A549 (cell line): ENCODE measurements at regions not wholly inside any gene's neighbourhood (a gene's known extent, or its start where the extent isn't known, plus 50 kb on each side); places are given as distances from the start of the nearest gene placed in this dataset.

Experiments used
- ATAC-seq, 2 experiments: fragments of 200-7000 bp in 1 of 2; fragments of >200 bp in 1 of 2; cut with Nextera tagmentation in 1 of 2; cut with Tn5 transposase in 1 of 2; 3 replicates each; pipeline versions ENCODE4 v1.8.0 to v1.9.1; 2018 to 2020; ENCODE audit warnings: mild to moderate bottlenecking in 1 of 2, moderate library complexity in 1 of 2
- CTCF ChIA-PET: fragments of 300-600 bp; sonication (Branson Sonifier 250); formaldehyde crosslinking; extraction: SDS; loops from one replicate; lab custom pipeline; 2021; ENCODE audit warnings: antibody characterized with exemption, inconsistent platforms; lab: Yijun Ruan, JAX
- POLR2A ChIA-PET: fragments of 350-600 bp; formaldehyde crosslinking; extraction: SDS; loops from one replicate; lab custom pipeline; 2021; ENCODE audit warnings: antibody characterized with exemption, inconsistent platforms; lab: Yijun Ruan, JAX
- DNase-seq, 2 experiments: peaks; one replicate each; pipeline versions ENCODE4 v3.0.0 to v3.0.0-alpha.2; 2011 to 2016; ENCODE audit warnings: low read depth in 1 of 2, low spot score in 1 of 2
- FAIRE-seq: peaks from 2 replicates; lab custom pipeline; 2011; peaks lifted over from hg19 to GRCh38; lab: Jason Lieb, UNC
- H3K27ac ChIP-seq, 2 experiments: fragments of >200 bp; sonication (Bioruptor Twin); formaldehyde crosslinking; 3 replicates each; pipeline ENCODE4 v1.5.1; 2016 to 2017
- H3K4me1 ChIP-seq: fragments of >200 bp; sonication (Bioruptor Twin); formaldehyde crosslinking; 3 replicates; pipeline ENCODE4 v1.6.1; 2016
- H3K4me2 ChIP-seq: fragments of >200 bp; sonication (Bioruptor Twin); formaldehyde crosslinking; 3 replicates; pipeline ENCODE4 v1.6.1; 2016
- H3K4me3 ChIP-seq: fragments of >200 bp; sonication (Bioruptor Twin); formaldehyde crosslinking; 3 replicates; pipeline ENCODE4 v1.5.1; 2016
- H3K9me3 ChIP-seq: fragments of >200 bp; sonication (Bioruptor Twin); formaldehyde crosslinking; 3 replicates; pipeline ENCODE4 v1.6.1; 2016
- ATOH8 ChIP-seq: fragments of 250-450 bp; sonication (Bioruptor Pico); IDR thresholded peaks from 2 replicates; pipeline ENCODE4 v1.5.0; 2020; ENCODE audit warnings: low read depth, mild to moderate bottlenecking, moderate library complexity
- CBX8 ChIP-seq: fragments of 200-600 bp; sonication (generic); IDR thresholded peaks from 2 replicates; pipeline ENCODE4 v1.6.1; 2016
- CEBPB ChIP-seq, 2 experiments: fragments of >200 bp in 1 of 2; sonication (Bioruptor Twin) in 1 of 2; formaldehyde crosslinking in 1 of 2; IDR thresholded peaks; 2 replicates each; pipeline ENCODE4 v1.6.1; 2012 to 2016
- CHD2 ChIP-seq: fragments of 150-350 bp; IDR thresholded peaks from 2 replicates; pipeline ENCODE4 v1.6.1; 2014; ENCODE audit warnings: low read length; ENCODE audit not compliant: partially characterized antibody
- CHD4 ChIP-seq: fragments of 200-600 bp; sonication (generic); IDR thresholded peaks from 2 replicates; pipeline ENCODE4 v1.6.1; 2016; ENCODE audit warnings: antibody characterized with exemption, mild to moderate bottlenecking, borderline replicate concordance
- E2F6 ChIP-seq: IDR thresholded peaks from 2 replicates; pipeline ENCODE4 v1.6.1; 2012; ENCODE audit warnings: low read depth, borderline replicate concordance
- EHMT2 ChIP-seq: fragments of 200-600 bp; sonication (generic); IDR thresholded peaks from 2 replicates; pipeline ENCODE4 v1.6.1; 2016; ENCODE audit warnings: antibody characterized with exemption, low read depth, mild to moderate bottlenecking, moderate library complexity
- ELK1 ChIP-seq: fragments of 150-350 bp; IDR thresholded peaks from 2 replicates; pipeline ENCODE4 v1.6.1; 2014; ENCODE audit warnings: low read depth, mild to moderate bottlenecking, low read length
- EP300 ChIP-seq, 2 experiments: fragments of >200 bp; sonication (Bioruptor Twin); formaldehyde crosslinking; IDR thresholded peaks; 2 replicates in 1 of 2; 3 replicates in 1 of 2; pipeline ENCODE4 v1.6.1; 2016 to 2017
- ESRRA ChIP-seq: fragments of 150-350 bp; IDR thresholded peaks from 2 replicates; pipeline ENCODE4 v1.6.1; 2014; ENCODE audit warnings: mild to moderate bottlenecking, low read length, borderline replicate concordance
- FOSB ChIP-seq: fragments of 250-450 bp; sonication (Bioruptor Pico); IDR thresholded peaks from 2 replicates; pipeline ENCODE4 v1.5.0; 2020; ENCODE audit warnings: mild to moderate bottlenecking, moderate library complexity
- GATA3 ChIP-seq: IDR thresholded peaks from 2 replicates; pipeline ENCODE4 v1.6.1; 2012; ENCODE audit warnings: borderline replicate concordance
- HDAC2 ChIP-seq: fragments of 200-600 bp; sonication (generic); IDR thresholded peaks from 2 replicates; pipeline ENCODE4 v1.6.1; 2016
- HES2 ChIP-seq: fragments of >200 bp; sonication (Bioruptor Twin); formaldehyde crosslinking; IDR thresholded peaks from 2 replicates; pipeline ENCODE4 v1.6.1; 2016
- HOXB5 ChIP-seq: fragments of 250-450 bp; sonication (Bioruptor Pico); IDR thresholded peaks from 2 replicates; pipeline ENCODE4 v1.5.0; 2020; ENCODE audit warnings: mild to moderate bottlenecking, moderate library complexity
- JUN ChIP-seq, 2 experiments: fragments of >200 bp; sonication (Bioruptor Twin); formaldehyde crosslinking; IDR thresholded peaks; 2 replicates in 1 of 2; 3 replicates in 1 of 2; pipeline ENCODE4 v1.6.1; 2016 to 2017
- KDM1A ChIP-seq: fragments of 200-600 bp; sonication (generic); IDR thresholded peaks from 2 replicates; pipeline ENCODE4 v1.6.1; 2016; ENCODE audit warnings: low read depth, mild to moderate bottlenecking
- MYC ChIP-seq: IDR thresholded peaks from 2 replicates; pipeline ENCODE4 v1.6.1; 2012; ENCODE audit warnings: mild to moderate bottlenecking, inconsistent platforms, low read length, improper control_type of control experiment, borderline replicate concordance
- NR3C1 ChIP-seq: fragments of >200 bp; sonication (Bioruptor Twin); formaldehyde crosslinking; IDR thresholded peaks from 3 replicates; pipeline ENCODE4 v1.6.1; 2017
- PBX3 ChIP-seq: IDR thresholded peaks from 2 replicates; pipeline ENCODE4 v1.6.1; 2012
- POLR2AphosphoS2 ChIP-seq: conservative IDR thresholded peaks from 2 replicates; pipeline ENCODE4 v1.6.1; 2012; ENCODE audit warnings: low read length, improper control_type of control experiment, inconsistent platforms
- RCOR1 ChIP-seq: fragments of 150-350 bp; IDR thresholded peaks from 2 replicates; pipeline ENCODE4 v1.6.1; 2014; ENCODE audit warnings: antibody characterized with exemption, low read length, low read depth
- REST ChIP-seq: fragments of 200-600 bp; sonication (generic); IDR thresholded peaks from 2 replicates; pipeline ENCODE4 v1.6.1; 2016; ENCODE audit warnings: antibody characterized with exemption, mild to moderate bottlenecking, moderate library complexity
- RFX5 ChIP-seq: fragments of 450-650 bp; IDR thresholded peaks from 2 replicates; pipeline ENCODE4 v1.7.1; 2014; ENCODE audit warnings: antibody characterized with exemption, mild to moderate bottlenecking, moderate library complexity
- ZFP36 ChIP-seq: fragments of 450-650 bp; IDR thresholded peaks from 2 replicates; pipeline ENCODE4 v1.6.1; 2014; ENCODE audit warnings: borderline replicate concordance; ENCODE audit not compliant: partially characterized antibody
- ZNF302 ChIP-seq: fragments of 250-450 bp; sonication (Bioruptor Pico); IDR thresholded peaks from 2 replicates; pipeline ENCODE4 v1.9.0; 2021; ENCODE audit warnings: inconsistent platforms, mild to moderate bottlenecking, moderate library complexity
- WGBS: methylation state at CpG from one replicate; pipeline ENCODE4 v1.1.6; 2017; ENCODE audit errors: missing lambda C conversion rate; 5-methylcytosine and 5-hydroxymethylcytosine counted together

GRCh38 chr9:25418974-25419373, 259.3 kb downstream of the TUSC1 start:
- CTCF ChIA-PET: no interaction called here
- no peak for ATAC-seq

GRCh38 chr9:25415718-25416117, 262.5 kb downstream of the TUSC1 start:
- ChIA-PET CTCF (interaction anchor here (0.9 to 1.0 kb wide), 2 partner anchors 18 to 42 kb away, joined by 3 read pairs; no protein-coding TSS in a partner anchor), POLR2A (no interaction called here)
- FAIRE-seq (no peak), DNase-seq (no peak), ATAC-seq (no peak)
- WGBS: 5% methylated on average over 1 of the region's 1 CpG
- H3K4me2 ChIP-seq: no peak overlapping the region
- no peak overlapping the region for H3K27ac ChIP-seq
- no peak overlapping the region for H3K4me3 ChIP-seq
- TF ChIP-seq HOXB5 (no peak), CHD2 (no peak), FOSB (CRISPR knock-in tag) (no peak), ESRRA (no peak), KDM1A (no peak), CEBPB (IDR thresholded peaks at IDR 0.05) (no peak), POLR2AphosphoS2 (no peak), MYC (no peak), ATOH8 (CRISPR knock-in tag) (no peak), REST (no peak), GATA3 (no peak), HDAC2 (no peak), EHMT2 (no peak), JUN (IDR thresholded peaks at IDR 0.05) (no peak), RFX5 (no peak), CBX8 (no peak), ZFP36 (no peak), ELK1 (no peak)
- H3K9me3 ChIP-seq: no peaks in the 10 kb centered on the region
- no peaks in the 10 kb centered on the region for H3K4me1 ChIP-seq

More at GRCh38 chr9:25418974-25419373, 259.3 kb downstream of the TUSC1 start:
- FAIRE-seq (no peak), DNase-seq (no peak)
- H3K4me1 ChIP-seq: no peaks in the 10 kb centered on the region
- no peak overlapping the region for H3K27ac ChIP-seq
- H3K4me2 ChIP-seq: no peak overlapping the region
- H3K4me3 ChIP-seq: no peak overlapping the region
- POLR2A ChIA-PET: no interaction called here
- TF ChIP-seq EP300 (IDR thresholded peaks at IDR 0.05): no peak
- no peak for TF ChIP-seq HES2
- no peak for TF ChIP-seq MYC
- TF ChIP-seq RCOR1: no peak
- TF ChIP-seq E2F6: no peak
- TF ChIP-seq CHD4: no peak
- no peak for TF ChIP-seq ZNF302 (CRISPR knock-in tag)
- TF ChIP-seq PBX3: no peak
- no peak for TF ChIP-seq NR3C1
- H3K9me3 ChIP-seq: no peaks in the 10 kb centered on the region
